Endothelial cell of umbilical vein (primary cell): ENCODE measurements at regions not wholly inside any gene's neighbourhood (a gene's known extent, or its start where the extent isn't known, plus 50 kb on each side); places are given as distances from the start of the nearest gene placed in this dataset.

Experiments
- BruUV-seq: library from RNA; stranded (reverse); fragments of 400-500 nt; replicated peaks from 2 replicates; lab custom pipeline; 2021; lab: Mats Ljungman, UMichigan
- CTCF ChIA-PET: fragments of 300-600, 350-600 bp; sonication (Branson Sonifier 250); formaldehyde crosslinking; loops from one replicate; lab custom pipeline; 2021; ENCODE audit warnings: antibody characterized with exemption, inconsistent platforms; lab: Charles Lee
- POLR2A ChIA-PET: fragments of 300-600, 350-600 bp; sonication (Branson Sonifier 250); formaldehyde crosslinking; loops from one replicate; lab custom pipeline; 2021; ENCODE audit warnings: antibody characterized with exemption, inconsistent platforms; lab: Charles Lee
- DNase-seq: peaks from one replicate; pipeline ENCODE4 v3.0.0-alpha.2; 2011; ENCODE audit warnings: low read depth, low spot score
- FAIRE-seq: peaks from 2 replicates; lab custom pipeline; 2011; peaks lifted over from hg19 to GRCh38; lab: Jason Lieb, UNC
- H2AFZ ChIP-seq: 2 replicates; pipeline ENCODE4 v1.6.0; 2012; ENCODE audit warnings: low read depth, low read length, control low read depth, inconsistent platforms
- H3K27ac ChIP-seq: 2 replicates; pipeline ENCODE4 v1.5.1; 2011; ENCODE audit warnings: low read depth, mild to moderate bottlenecking, control low read depth, low read length, moderate library complexity; ENCODE audit not compliant: insufficient read depth
- H3K27me3 ChIP-seq, 2 experiments: 2 replicates each; pipeline versions ENCODE4 v1.6.0 to v1.6.1; 2011; ENCODE audit warnings: low read length in 2 of 2, mixed read lengths in 1 of 2; ENCODE audit not compliant: control insufficient read depth in 2 of 2, insufficient read depth in 2 of 2
- H3K36me3 ChIP-seq, 2 experiments: 2 replicates in 1 of 2; 3 replicates in 1 of 2; pipeline ENCODE4 v1.5.1; 2011; ENCODE audit warnings: low read length in 2 of 2, mild to moderate bottlenecking in 1 of 2, moderate library complexity in 1 of 2; ENCODE audit not compliant: control insufficient read depth in 2 of 2, insufficient read depth in 2 of 2; ENCODE audit errors: extremely low read depth in 1 of 2
- H3K4me1 ChIP-seq: 3 replicates; pipeline ENCODE4 v1.5.1; 2011; ENCODE audit warnings: mild to moderate bottlenecking, low read length; ENCODE audit not compliant: control insufficient read depth, insufficient read depth; ENCODE audit errors: extremely low read depth
- H3K4me2 ChIP-seq: 2 replicates; pipeline ENCODE4 v1.6.1; 2011; ENCODE audit warnings: low read length, control low read depth, mixed read lengths; ENCODE audit not compliant: insufficient read depth
- H3K4me3 ChIP-seq, 3 experiments: fragments of 200-600 bp in 1 of 3; sonication (generic), shearing (Covaris generic) in 1 of 3; replicated peaks in 1 of 3; 2 replicates each; pipeline ENCODE4 v1.5.1; 2011 to 2016; ENCODE audit warnings: control low read depth in 3 of 3, low read length in 3 of 3, mild to moderate bottlenecking in 2 of 3, inconsistent platforms in 1 of 3, low read depth in 1 of 3, moderate library complexity in 1 of 3; ENCODE audit not compliant: insufficient read depth in 1 of 3
- H3K79me2 ChIP-seq: 2 replicates; pipeline ENCODE4 v1.6.0; 2012; ENCODE audit warnings: low read length, inconsistent platforms; ENCODE audit not compliant: control insufficient read depth, insufficient read depth
- H3K9ac ChIP-seq: replicated peaks from 2 replicates; pipeline ENCODE3; 2011; ENCODE audit warnings: low read length, control low read depth; ENCODE audit not compliant: insufficient read depth; ENCODE audit errors: extremely low read depth
- H3K9me1 ChIP-seq: replicated peaks from 3 replicates; pipeline ENCODE4 v1.6.0; 2011; ENCODE audit warnings: mild to moderate bottlenecking, low read length; ENCODE audit not compliant: control insufficient read depth, insufficient read depth; ENCODE audit errors: extremely low read depth
- H3K9me3 ChIP-seq: replicated peaks from 2 replicates; pipeline ENCODE4 v1.5.1; 2012; ENCODE audit warnings: low read length, inconsistent platforms; ENCODE audit not compliant: control insufficient read depth, insufficient read depth
- H4K20me1 ChIP-seq: replicated peaks from 2 replicates; pipeline ENCODE3; 2011; ENCODE audit warnings: mild to moderate bottlenecking, low read length; ENCODE audit not compliant: control insufficient read depth, insufficient read depth; ENCODE audit errors: extremely low read depth
- CTCF ChIP-seq, 2 donors: IDR thresholded peaks; 1 replicate in 1 of 2; 2 replicates in 1 of 2; pipeline ENCODE4 v1.5.1; 2011; ENCODE audit warnings: low read length in 2 of 2, mild to moderate bottlenecking in 2 of 2, moderate library complexity in 2 of 2, control low read depth in 1 of 2, inconsistent platforms in 1 of 2, low read depth in 1 of 2; ENCODE audit not compliant: insufficient read depth in 1 of 2; ENCODE audit errors: extremely low read depth in 1 of 2
- EZH2 ChIP-seq: IDR thresholded peaks from 2 replicates; pipeline ENCODE4 v1.6.1; 2012; ENCODE audit warnings: borderline replicate concordance, low read depth, mild to moderate bottlenecking, moderate library complexity, low read length, inconsistent platforms; ENCODE audit not compliant: severe bottlenecking
- FOS ChIP-seq: IDR thresholded peaks from 2 replicates; pipeline ENCODE4 v1.6.1; 2011; ENCODE audit warnings: mild to moderate bottlenecking, low read length, moderate library complexity, borderline replicate concordance; ENCODE audit not compliant: insufficient read depth
- GATA2 ChIP-seq: IDR thresholded peaks from 2 replicates; pipeline ENCODE4 v1.7.0; 2011; ENCODE audit warnings: low read depth, mild to moderate bottlenecking, moderate library complexity, mixed read lengths, low read length; ENCODE audit not compliant: insufficient read length, insufficient read depth
- JUN ChIP-seq: IDR thresholded peaks from 2 replicates; pipeline ENCODE4 v1.6.1; 2011; ENCODE audit warnings: borderline replicate concordance, low read depth; ENCODE audit not compliant: insufficient read length, insufficient read depth
- MAX ChIP-seq: IDR thresholded peaks from 2 replicates; pipeline ENCODE4 v1.6.1; 2011; ENCODE audit not compliant: insufficient read depth, insufficient read length
- POLR2A ChIP-seq: IDR thresholded peaks from 2 replicates; pipeline ENCODE4 v1.6.1; 2012; ENCODE audit warnings: low read depth, mild to moderate bottlenecking, control low read depth, low read length
- dilution Hi-C: fragments of 300-500 bp; cut with MboI; formaldehyde crosslinking; loops from one replicate; pipeline ENCODE4 v1.15.0; 2019; ENCODE audit warnings: low sequenced_read_pairs; ENCODE audit not compliant: extremely low pct_ligation_motif_present
- intact Hi-C: fragments of 100-400 bp; cut with micrococcal nuclease; formaldehyde crosslinking; loops from one replicate; pipeline ENCODE4 v1.10.0; 2022

- no peak overlapping the region for H3K4me2 ChIP-seq
- no peak overlapping the region for H2AFZ ChIP-seq
- DNase-seq = no peak
- H3K9me3 ChIP-seq = no peaks in the 10 kb centered on the region
- H3K9me1 ChIP-seq = no peaks in the 10 kb centered on the region
- TF ChIP-seq GATA2 (no peak), JUN (no peak), EZH2 (no peak), MAX (no peak), CTCF (IDR thresholded peaks at IDR 0.05; ENCODE audit: extremely low read depth in 1 of 2, insufficient read depth in 1 of 2, low read depth in 1 of 2, low read length in 2 of 2) (no peak), FOS (peak; percentile 37), POLR2A (no peak)
- intact Hi-C loops = no loop called here
- no peak overlapping the region for H3K27ac ChIP-seq
- H3K36me3 ChIP-seq = no peaks in the 10 kb centered on the region
- H3K4me3 ChIP-seq = no peak overlapping the region
- FAIRE-seq = no peak
- H3K9ac ChIP-seq = no peak overlapping the region
- no peaks in the 10 kb centered on the region for H3K4me1 ChIP-seq
- ChIA-PET POLR2A (no interaction called here), CTCF (interaction anchor here (1.1 kb wide), 1 partner anchor 9 kb away, joined by 3 read pairs; no protein-coding TSS in a partner anchor)
- no peaks in the 10 kb centered on the region for H3K27me3 ChIP-seq
- dilution Hi-C loops = no loop called here
- H4K20me1 ChIP-seq = no peaks in the 10 kb centered on the region
- H3K79me2 ChIP-seq = no peaks in the 10 kb centered on the region
- BruUV-seq = no TSS peak
Observed at GRCh38 chr5:143575286-143575685, 171.8 kb upstream of the NR3C1 start.
